Right ventricle myocardium superior (tissue), 1 donor: ENCODE measurements at regions not wholly inside any gene's neighbourhood (a gene's known extent, or its start where the extent isn't known, plus 50 kb on each side); places are given as distances from the start of the nearest gene placed in this dataset.

Experiments used
- ATAC-seq: fragments of 200-7000 bp; cut with Tn5 transposase; one replicate; pipeline ENCODE4 v1.9.1; 2020; ENCODE audit warnings: mild to moderate bottlenecking; ENCODE audit not compliant: poor library complexity
- DNase-seq: peaks from one replicate; pipeline ENCODE4 v3.0.0-alpha.2; 2020
- intact Hi-C: fragments of 100-400 bp; cut with DNase I; formaldehyde crosslinking; loops from one replicate; pipeline ENCODE4 v1.11.2; 2022
- donor health status: DM: no; HTN: yes; CAD: no; lungs with severe emphysema.

DNA sequence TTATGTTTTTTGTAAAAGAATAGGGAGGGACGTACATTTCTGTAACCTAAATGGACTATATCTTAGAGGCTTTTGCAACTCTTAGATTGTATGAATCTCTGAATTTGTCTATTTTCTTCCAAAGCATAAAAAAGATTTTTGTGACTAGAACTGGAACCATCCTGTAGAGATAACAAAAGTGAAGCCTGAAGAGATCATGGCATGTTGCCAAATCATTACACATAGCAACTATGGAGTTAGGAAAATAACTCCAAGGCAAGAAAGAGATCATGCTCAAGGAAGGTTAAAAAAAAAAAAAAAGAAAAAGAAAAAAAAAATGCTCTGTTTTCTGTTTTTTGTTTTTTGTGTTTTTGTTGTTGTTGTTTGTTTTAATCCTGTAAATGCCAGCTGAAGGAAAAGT lies 567.7 kb upstream of the ZWINT start:
- intact Hi-C loops = no loop called here
- ATAC-seq (no peak), DNase-seq (no peak)

DNA sequence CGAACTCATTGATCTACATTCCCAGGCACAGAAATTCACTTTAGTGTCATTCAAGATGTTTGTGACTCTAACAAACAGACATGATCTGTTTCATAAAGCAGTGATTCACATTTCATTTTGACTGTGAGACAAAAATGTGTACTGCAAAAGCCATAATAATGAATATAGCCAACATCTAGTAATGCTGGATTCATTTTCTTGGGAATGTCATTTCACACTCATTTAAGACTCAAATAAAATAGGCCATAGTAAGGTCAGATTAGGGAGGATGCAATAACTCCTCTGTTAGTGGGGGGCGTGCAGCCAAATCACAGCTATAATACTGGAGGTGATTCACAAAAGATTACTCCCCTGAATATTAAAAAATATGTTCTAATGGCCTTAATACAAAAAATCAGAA lies 566.6 kb upstream of the ZWINT start:
- intact Hi-C loops = no loop called here
- DNase-seq = no peak
- no peak for ATAC-seq

DNA sequence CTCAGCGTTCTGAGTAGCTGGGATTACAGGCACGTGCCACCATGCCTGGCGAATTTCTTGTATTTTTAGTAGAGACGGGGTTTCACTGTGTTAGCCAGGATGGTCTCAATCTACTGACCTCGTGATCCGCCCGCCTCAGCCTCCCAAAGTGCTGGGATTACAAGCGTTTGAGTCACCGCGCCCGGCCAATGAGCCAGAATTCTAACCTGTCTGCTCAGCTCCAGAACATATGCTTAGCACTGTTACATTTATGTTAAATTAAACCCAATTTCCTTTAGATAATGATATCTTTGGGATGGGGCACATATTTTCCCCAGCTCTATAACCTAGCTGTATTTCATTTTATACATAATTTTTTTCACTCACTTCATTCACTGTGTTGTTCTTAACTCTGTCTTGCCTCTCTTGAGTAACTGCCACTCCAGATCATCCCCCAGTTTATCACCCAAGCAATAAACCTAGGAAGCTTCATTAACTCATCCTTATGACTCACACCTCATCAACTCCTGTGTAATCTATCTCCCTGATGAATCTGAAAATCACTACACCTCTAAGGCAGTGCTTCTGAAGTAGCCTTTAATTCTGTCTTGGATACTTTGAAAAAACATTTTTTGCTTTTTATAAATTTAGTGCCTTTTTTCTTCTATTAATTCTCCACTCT lies 559.7 kb upstream of the ZWINT start:
- intact Hi-C loops = no loop called here
- DNase-seq (no peak), ATAC-seq (no peak)

DNA sequence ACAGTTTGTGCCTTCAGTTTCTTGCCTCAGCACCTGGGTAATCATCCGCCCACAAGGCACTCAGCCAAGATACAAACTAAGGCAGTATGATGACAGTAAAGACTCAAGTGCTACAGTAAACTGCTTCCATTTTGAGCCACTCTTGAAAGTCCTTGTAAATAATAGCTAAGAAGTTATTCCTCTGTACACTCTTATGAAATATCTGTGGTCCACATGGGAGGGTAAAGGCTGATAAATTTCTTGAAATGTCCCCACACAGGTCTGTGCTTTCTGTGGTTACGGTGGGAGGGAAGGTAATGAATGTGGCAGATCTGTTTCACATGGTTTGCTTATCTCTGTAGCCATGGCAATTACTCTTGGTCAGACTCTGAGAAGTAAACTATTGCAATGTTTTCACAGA lies 551.0 kb upstream of the ZWINT start:
- no peak for ATAC-seq
- intact Hi-C loops = no loop called here
- DNase-seq = no peak

- intact Hi-C loops = no loop called here
- ATAC-seq (no peak), DNase-seq (no peak)
Observed at GRCh38 chr10:56905051-56905450, 544.0 kb upstream of the ZWINT start.

DNA sequence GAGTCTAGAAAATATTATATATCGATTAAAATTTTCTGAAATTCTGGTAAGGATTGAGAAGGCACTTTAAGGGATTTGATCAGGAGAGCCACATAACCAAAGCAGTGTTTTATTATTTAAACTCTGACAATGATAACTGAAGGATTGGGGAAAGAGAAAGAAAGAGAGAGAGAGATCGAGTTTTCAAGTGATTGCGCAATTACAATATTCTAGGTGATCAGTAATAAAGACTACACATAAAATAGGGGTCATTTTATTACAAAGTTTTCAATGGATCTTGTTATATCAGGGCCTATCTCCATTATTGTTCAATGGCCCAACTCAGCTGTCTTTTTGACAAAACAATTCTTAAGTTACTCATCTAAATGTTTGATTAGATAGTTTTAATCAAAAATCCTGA lies 541.5 kb upstream of the ZWINT start:
- ATAC-seq (no peak), DNase-seq (no peak)
- intact Hi-C loops = no loop called here

DNA sequence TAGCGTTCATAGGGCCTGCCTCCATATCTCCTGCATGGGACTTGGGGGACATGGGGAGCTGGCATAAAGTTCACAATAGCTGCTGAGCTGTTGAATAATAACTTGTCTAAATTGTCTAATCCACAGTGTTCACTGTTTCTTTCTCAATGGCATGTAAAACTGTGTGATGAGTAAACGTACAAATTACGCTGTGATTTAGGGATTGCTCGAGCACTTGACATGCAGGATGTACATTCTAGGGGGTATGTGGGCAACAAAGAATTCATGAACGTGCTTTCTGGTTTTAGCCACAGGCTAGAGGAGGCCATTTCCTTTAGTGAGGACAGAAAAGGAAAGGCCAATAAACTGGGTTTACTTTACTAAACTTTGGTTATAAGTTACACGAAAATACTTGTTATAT lies 534.2 kb upstream of the ZWINT start:
- ATAC-seq = no peak
- intact Hi-C loops = no loop called here
- no peak for DNase-seq

DNA sequence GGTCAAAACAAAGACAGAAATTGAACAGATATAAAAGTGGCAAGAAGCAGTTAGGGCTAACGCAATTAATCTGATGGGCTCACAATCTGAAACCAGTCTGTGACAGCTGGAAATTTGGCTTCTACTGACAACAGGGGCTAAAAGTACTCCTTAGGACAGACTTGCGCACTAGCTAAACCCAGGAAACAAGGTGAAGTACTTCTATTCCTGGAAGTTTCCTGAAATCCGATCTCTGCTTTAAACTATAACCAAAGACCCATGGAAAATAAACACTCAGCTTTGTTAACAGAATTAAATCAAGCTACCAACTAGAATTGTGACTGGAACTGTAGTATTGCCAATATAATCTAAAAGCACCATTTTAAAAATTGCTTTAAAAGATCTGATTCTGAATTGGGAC lies 520.2 kb upstream of the ZWINT start:
- no peak for ATAC-seq
- intact Hi-C loops = no loop called here

GRCh38 chr10:56880606-56881005 lies 519.5 kb upstream of the ZWINT start:
- intact Hi-C loops = no loop called here
- DNase-seq (no peak), ATAC-seq (no peak)

More for the DNA sequence above, 520.2 kb upstream of the ZWINT start:
- DNase-seq = no peak

DNA sequence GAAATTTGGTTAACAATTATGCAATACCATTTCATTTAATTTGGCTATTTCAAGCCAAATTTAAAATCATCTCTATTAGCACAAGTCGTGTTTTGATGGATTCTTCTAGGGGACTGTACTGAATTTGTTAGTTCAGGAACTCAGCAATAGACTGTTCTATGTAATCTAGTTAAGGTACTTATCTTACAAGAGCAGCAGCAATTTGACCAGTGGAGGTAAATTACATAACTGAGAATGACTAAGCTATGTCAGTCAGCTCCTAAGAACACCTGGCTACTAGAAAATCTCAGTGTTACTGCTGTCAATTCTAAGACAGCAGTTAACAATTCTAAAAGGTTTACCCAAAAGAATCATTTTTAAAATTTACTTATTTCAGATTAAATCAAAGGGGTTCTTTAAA lies 513.9 kb upstream of the ZWINT start:
- ATAC-seq (no peak), DNase-seq (no peak)
- intact Hi-C loops = no loop called here

DNA sequence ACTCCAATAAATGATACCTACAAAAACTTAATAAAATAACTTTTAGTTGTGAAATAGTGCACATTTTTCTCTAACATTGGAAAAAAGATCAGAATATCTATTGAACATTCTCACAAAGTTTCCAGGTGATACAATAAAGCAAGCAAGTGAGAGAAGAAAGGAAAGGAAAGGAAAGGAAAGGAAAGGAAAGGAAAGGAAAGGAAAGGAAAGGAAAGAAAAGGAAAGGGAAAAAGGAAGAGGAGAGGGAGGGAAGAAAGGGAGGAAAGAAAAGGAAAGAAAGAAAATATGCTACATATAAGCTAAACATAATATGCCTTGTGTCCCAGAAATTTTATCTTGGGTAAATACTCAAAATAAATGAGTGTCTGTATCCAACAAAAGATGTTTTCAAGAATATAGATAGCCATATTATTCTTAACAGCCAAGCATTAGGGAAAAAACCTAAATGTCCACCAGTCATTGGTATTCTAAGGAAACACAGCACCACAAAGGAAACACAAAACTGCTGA lies 510.2 kb upstream of the ZWINT start:
- intact Hi-C loops = no loop called here
- DNase-seq = no peak
- ATAC-seq = no peak

DNA sequence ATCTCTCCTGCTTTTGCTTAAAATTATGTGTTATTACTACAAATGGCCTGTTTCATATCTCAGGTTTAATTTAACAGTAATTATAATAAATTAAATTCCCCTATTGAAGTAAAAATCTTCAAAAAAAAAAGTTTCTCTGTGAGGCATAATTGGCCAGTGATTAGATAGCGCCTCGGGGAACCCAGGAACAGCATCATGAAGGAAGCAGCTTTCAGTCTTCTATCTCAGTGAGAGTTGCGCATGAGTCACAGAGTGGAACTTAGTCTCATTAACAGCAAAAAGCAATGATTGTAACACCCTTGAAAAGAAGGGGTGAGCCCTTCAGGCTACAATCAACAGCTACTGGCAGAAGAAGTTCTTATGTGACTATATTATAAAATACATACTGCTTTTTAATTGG lies 506.2 kb upstream of the ZWINT start:
- DNase-seq (no peak), ATAC-seq (no peak)
- intact Hi-C loops = no loop called here

GRCh38 chr10:56856569-56856968 lies 495.5 kb upstream of the ZWINT start:
- intact Hi-C loops = no loop called here
- DNase-seq (no peak), ATAC-seq (no peak)

DNA sequence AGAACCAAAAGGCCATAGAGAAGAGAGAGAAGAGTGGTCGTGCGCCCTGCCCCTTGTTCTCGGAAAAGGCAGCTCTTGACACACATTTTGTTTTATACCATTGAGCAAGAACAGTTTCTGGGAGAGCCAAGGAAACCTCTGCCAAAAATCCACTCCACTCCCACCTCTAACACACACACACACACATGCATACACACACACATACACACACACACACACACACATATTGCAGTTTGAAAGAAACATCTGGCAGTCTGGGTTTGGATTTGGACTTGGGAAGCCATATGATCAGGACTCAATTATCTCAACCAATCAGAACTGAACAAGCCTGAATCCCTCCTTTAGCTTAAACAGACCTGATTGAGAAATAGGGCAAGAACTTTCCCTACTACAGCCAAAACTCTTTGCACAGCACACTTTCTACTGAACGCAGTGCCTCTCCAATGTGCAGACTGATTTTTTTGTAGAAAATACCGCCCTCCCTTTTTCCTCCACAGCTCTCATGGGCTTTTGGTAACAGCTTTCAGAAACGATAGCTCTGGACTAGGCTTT lies 484.0 kb upstream of the ZWINT start:
- intact Hi-C loops = no loop called here
- ATAC-seq (no peak), DNase-seq (no peak)

DNA sequence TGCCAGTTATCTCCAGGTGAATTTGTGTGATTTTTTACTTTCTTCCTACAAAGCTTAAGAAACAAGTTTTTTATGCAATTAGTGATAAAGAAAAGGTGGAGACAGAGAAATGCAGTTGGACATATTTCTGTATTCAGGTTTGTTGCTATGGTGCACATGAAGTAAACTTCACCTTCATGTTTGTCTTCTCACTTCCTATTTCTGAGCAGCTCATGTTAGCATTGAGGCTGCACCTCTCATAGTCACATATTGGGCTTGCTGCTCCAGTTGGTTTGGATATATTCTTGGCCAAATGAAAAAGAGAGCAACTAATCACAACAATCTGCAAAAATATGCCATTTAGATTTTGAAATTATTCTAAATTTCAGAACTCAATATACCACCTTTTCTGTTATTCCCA lies 475.6 kb upstream of the ZWINT start:
- ATAC-seq = no peak
- intact Hi-C loops = no loop called here
- DNase-seq = no peak

DNA sequence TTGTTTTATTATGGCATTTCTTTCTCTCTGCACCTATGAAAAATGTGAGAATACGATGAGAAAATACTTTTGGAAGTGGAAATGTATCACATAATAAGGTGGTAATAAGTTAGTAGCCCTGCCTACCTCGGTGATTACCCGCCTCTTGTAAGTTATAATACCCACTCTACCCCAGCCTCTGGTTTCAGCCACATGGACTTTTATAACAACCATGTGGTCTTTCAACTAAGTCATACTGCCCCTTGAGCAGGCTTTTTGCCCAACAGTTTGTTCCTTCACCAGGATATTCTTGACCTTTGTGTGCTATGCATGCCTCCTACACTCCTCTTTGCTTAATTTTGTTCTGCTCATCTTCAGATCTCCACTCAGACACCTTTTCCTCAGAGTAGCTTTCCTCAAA lies 470.6 kb upstream of the ZWINT start:
- ATAC-seq = no peak
- intact Hi-C loops = no loop called here
- DNase-seq = no peak

GRCh38 chr10:56823849-56824248 lies 462.8 kb upstream of the ZWINT start:
- intact Hi-C loops = no loop called here
- DNase-seq (no peak), ATAC-seq (no peak)

DNA sequence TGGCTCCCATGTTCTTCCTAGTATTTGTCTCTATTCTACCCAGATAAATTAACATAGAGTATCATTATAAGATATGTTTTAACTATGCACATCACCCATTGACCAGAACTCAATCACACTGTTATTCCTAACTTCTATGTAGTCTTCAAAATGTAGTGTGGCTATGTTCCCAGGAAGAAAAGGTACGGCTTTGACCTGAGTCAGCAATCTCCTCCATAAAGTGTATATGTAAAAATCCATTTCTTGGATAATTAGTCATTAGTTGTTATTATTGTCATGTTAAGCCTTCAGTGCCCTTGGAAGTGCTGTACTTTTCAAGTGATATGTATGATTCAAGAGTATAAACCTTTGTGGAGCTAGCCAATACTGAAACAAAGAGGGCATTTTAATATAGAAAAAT lies 444.0 kb upstream of the ZWINT start:
- intact Hi-C loops = no loop called here
- DNase-seq = no peak

DNA sequence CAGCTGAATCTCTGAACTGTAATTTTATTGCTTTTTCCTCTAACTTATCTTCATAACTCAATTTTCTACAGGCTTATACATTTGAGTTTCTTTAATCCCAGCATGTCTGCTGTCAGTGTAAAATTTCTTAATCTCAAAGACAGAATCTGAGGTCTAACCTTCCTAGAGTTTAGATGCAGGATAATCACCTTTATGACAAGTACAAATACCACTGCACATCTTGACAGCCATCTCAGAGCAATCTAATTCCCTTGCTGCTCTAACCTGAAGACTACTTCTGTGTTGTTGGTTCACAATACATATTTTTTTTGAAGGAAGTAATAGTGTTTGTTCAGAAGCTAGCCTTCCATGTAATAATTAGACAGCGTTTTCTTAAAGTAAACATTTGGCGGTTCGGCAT lies 424.2 kb upstream of the ZWINT start:
- DNase-seq = no peak
- intact Hi-C loops = no loop called here

More for the DNA sequence above, 444.0 kb upstream of the ZWINT start:
- no peak for ATAC-seq

DNA sequence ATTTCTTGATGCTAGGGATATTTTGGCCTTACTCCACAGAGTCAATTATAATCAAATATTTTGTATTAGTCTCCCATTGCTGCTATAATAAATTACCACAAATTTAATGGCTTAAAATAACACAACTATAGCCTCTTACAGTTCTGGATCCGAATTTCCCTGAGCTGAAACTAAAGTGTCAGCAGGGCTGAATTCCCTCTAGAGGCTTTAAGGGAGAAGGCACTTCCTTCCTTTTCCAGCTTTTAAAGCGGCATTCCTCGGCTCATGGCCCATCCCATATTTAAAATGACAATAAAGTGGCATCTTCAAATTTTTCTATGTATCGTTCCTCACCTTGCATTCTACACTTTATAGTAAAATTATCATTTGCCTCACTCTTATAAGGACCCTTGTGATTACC lies 421.4 kb upstream of the ZWINT start:
- ATAC-seq (no peak), DNase-seq (no peak)
- intact Hi-C loops = no loop called here

More for the DNA sequence above, 424.2 kb upstream of the ZWINT start:
- no peak for ATAC-seq

DNA sequence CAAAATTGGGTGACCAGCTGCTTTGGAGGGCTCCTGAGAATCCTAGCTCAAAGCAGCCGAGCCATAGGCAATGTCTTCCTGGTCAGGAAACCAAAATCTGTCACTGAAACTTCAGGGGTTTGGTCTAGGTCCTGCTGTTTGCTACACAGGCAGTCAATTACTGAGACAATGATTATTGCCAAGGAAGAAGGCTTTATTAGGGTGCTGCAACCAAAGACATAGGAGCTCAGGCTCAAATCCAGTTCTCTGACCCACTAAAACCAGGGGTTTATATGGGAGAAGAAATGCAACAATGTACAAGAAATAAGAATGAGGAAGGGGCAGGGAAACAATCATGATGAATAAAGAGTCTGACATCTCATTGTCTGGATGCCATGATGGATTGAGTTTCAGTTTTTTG lies 410.3 kb upstream of the ZWINT start:
- ATAC-seq (no peak), DNase-seq (no peak)
- intact Hi-C loops = no loop called here
